ENCODE measurements at regions not wholly inside any gene's neighbourhood (a gene's known extent, or its start where the extent isn't known, plus 50 kb on each side); places are given as distances from the start of the nearest gene placed in this dataset.

DNA sequence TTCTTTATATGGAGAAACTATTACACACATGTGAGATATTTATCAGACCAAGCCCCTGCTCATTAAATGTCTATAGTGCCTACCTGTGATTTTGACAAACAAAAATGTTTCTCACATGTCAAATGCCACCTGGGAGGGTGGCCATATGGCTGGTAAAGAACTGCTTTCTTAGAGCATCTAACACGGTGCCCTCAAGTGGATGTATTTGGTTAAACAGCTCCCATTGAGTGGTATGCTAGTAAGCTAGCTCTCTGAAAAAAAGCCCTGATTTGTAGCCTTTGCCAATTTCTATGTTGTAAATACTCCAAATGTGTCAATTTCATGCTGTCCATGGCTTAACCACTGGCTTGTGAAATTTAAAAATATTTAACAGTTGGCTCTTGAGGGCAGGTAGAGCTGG is 94.6 kb downstream of the PMAIP1 start:
- intact Hi-C loops (cut with micrococcal nuclease; ENCODE audit: unreplicated experiment): loop anchor here (5.0 kb wide), 1 partner anchor 157 kb away; no protein-coding TSS in a partner anchor
- ATAC-seq: no peak; the same call in 2 of the 3 replicates

DNA sequence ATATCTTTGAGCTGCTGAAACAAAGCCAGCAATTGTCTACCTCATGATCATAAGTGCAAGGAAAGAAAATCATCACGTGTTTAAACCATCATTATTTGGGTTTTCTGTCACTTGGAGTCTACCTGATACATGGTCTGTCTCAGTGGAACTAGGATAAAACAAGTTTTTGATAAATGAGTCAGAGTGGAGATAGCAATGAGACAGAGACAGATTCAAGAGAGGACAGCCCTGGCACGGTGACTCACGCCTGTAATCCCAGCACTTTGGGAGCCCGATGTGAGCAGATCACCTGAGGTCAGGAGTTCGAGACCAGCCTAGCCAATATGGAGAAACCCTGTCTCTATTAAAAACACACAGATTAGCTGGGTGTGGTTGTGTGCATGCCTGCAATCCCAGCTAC is 93.8 kb downstream of the PMAIP1 start:
- intact Hi-C loops (cut with micrococcal nuclease; ENCODE audit: unreplicated experiment): loop anchor here (5.0 kb wide), 1 partner anchor 156 kb away; no protein-coding TSS in a partner anchor
- BruUV-seq (replicated peaks): no TSS peak
- no peaks in the 10 kb centered on the region for H3K36me3 ChIP-seq (replicated peaks in 1 of 2; ENCODE audit: control insufficient read depth in 1 of 2, insufficient read depth in 2 of 2, low read length in 2 of 2)

More for the DNA sequence above, 94.6 kb downstream of the PMAIP1 start:
- H3K27me3 ChIP-seq (ENCODE audit: control insufficient read depth in 1 of 2, insufficient read depth in 2 of 2, low read length in 2 of 2): no peaks in the 10 kb centered on the region
- TF ChIP-seq YY1 (IDR thresholded peaks at IDR 0.05; ENCODE audit: insufficient read depth, insufficient replicate concordance, low read depth, low read length) (no peak), HES4 (CRISPR knock-in tag; IDR thresholded peaks at IDR 0.05; ENCODE audit: borderline replicate concordance) (no peak)
- 0% methylated on average over 1 of the region's 1 CpG for WGBS (ENCODE audit: low lambda C conversion rate)
- H3K27ac ChIP-seq (ENCODE audit: extremely low read length, insufficient read depth, low read length): no peak overlapping the region
- DNase-seq (ENCODE audit: low spot score): no peak
- H3K36me3 ChIP-seq (replicated peaks in 1 of 2; ENCODE audit: control insufficient read depth in 1 of 2, insufficient read depth in 2 of 2, low read length in 2 of 2): no peaks in the 10 kb centered on the region
- H3K4me1 ChIP-seq (ENCODE audit: insufficient read depth, low read length): no peaks in the 10 kb centered on the region
- no peak overlapping the region for H3K4me3 ChIP-seq (replicated peaks in 1 of 3; ENCODE audit: insufficient read depth in 1 of 3, low read depth in 2 of 3, low read length in 3 of 3)
- no peaks in the 10 kb centered on the region for H3K9me3 ChIP-seq (ENCODE audit: low read length)
- no peak overlapping the region for H2AFZ ChIP-seq (ENCODE audit: low read length)
- CTCF ChIA-PET (ENCODE audit: low intra/inter-chr PET ratio, low total read pairs): no interaction called here
- FAIRE-seq: no peak
- no peaks in the 10 kb centered on the region for H3K79me2 ChIP-seq (ENCODE audit: insufficient read depth, low read length)
- in situ Hi-C loops (cut with HindIII; ENCODE audit: extremely low pct_ligation_motif_present, low pct_unique_long_range_greater_than_20kb): no loop called here
- no peak overlapping the region for H3K4me2 ChIP-seq (ENCODE audit: low read depth, low read length)
- POLR2A ChIA-PET: no interaction called here
- no peak overlapping the region for H3K9ac ChIP-seq (ENCODE audit: insufficient read depth, low read depth, low read length)
- no peaks in the 10 kb centered on the region for H4K20me1 ChIP-seq (ENCODE audit: insufficient read depth, low read length)
- no TSS peak for BruUV-seq (replicated peaks)

More for the DNA sequence above, 93.8 kb downstream of the PMAIP1 start:
- ChIA-PET CTCF (ENCODE audit: low intra/inter-chr PET ratio, low total read pairs) (no interaction called here), POLR2A (no interaction called here)
- no peak for DNase-seq (ENCODE audit: low spot score)
- no peak for FAIRE-seq
- Histone ChIP-seq H3K4me2 (ENCODE audit: low read depth, low read length) (no peak overlapping the region), H4K20me1 (ENCODE audit: insufficient read depth, low read length) (no peaks in the 10 kb centered on the region), H3K9ac (ENCODE audit: insufficient read depth, low read depth, low read length) (no peak overlapping the region), H3K79me2 (ENCODE audit: insufficient read depth, low read length) (no peaks in the 10 kb centered on the region), H2AFZ (ENCODE audit: low read length) (no peak overlapping the region), H3K9me3 (ENCODE audit: low read length) (no peaks in the 10 kb centered on the region), H3K27ac (ENCODE audit: extremely low read length, insufficient read depth, low read length) (no peak overlapping the region), H3K27me3 (ENCODE audit: control insufficient read depth in 1 of 2, insufficient read depth in 2 of 2, low read length in 2 of 2) (no peaks in the 10 kb centered on the region), H3K4me3 (replicated peaks in 1 of 3; ENCODE audit: insufficient read depth in 1 of 3, low read depth in 2 of 3, low read length in 3 of 3) (no peak overlapping the region), H3K4me1 (ENCODE audit: insufficient read depth, low read length) (no peaks in the 10 kb centered on the region)
- TF ChIP-seq PHB2 (IDR thresholded peaks at IDR 0.05; ENCODE audit: partially characterized antibody) (no peak), HNRNPH1 (optimal IDR thresholded peaks at IDR 0.05; ENCODE audit: low read depth, low read length) (no peak), PATZ1 (CRISPR knock-in tag; IDR thresholded peaks at IDR 0.05) (no peak), TOPORS (CRISPR knock-in tag; IDR thresholded peaks at IDR 0.05) (no peak), ZSCAN25 (CRISPR knock-in tag; IDR thresholded peaks at IDR 0.05) (no peak), FOXC1 (CRISPR knock-in tag; IDR thresholded peaks at IDR 0.05; ENCODE audit: borderline replicate concordance) (no peak)
- WGBS (ENCODE audit: low lambda C conversion rate): under 1% methylated on average over 5 of the region's 5 CpGs
- in situ Hi-C loops (cut with HindIII; ENCODE audit: extremely low pct_ligation_motif_present, low pct_unique_long_range_greater_than_20kb): no loop called here
- no peak for ATAC-seq
